ENCODE measurements at regions not wholly inside any gene's neighbourhood (a gene's known extent, or its start where the extent isn't known, plus 50 kb on each side); places are given as distances from the start of the nearest gene placed in this dataset.

GRCh38 chr9:78997296-78997695 is 574.5 kb upstream of the TLE4 start:
- intact Hi-C loops (cut with DNase I; ENCODE audit: low total_unique reads) = no loop called here
- Histone ChIP-seq H3K27ac (no peak overlapping the region), H3K4me1 (no peaks in the 10 kb centered on the region), H3K9me3 (no peaks in the 10 kb centered on the region), H3K36me3 (no peaks in the 10 kb centered on the region), H3K27me3 (no peaks in the 10 kb centered on the region), H3K4me3 (no peak overlapping the region)
- in situ Hi-C loops (cut with MboI; ENCODE audit: low sequenced_read_pairs in 4 of 4) = no loop called here
- DNase-seq (no peak), ATAC-seq (no peak)
- TF ChIP-seq CTCF (IDR thresholded peaks at IDR 0.05 in 4 of 5, conservative IDR thresholded peaks at IDR 0.05 in 1 of 5) (no peak), POLR2A (IDR thresholded peaks at IDR 0.05) (no peak)

DNA sequence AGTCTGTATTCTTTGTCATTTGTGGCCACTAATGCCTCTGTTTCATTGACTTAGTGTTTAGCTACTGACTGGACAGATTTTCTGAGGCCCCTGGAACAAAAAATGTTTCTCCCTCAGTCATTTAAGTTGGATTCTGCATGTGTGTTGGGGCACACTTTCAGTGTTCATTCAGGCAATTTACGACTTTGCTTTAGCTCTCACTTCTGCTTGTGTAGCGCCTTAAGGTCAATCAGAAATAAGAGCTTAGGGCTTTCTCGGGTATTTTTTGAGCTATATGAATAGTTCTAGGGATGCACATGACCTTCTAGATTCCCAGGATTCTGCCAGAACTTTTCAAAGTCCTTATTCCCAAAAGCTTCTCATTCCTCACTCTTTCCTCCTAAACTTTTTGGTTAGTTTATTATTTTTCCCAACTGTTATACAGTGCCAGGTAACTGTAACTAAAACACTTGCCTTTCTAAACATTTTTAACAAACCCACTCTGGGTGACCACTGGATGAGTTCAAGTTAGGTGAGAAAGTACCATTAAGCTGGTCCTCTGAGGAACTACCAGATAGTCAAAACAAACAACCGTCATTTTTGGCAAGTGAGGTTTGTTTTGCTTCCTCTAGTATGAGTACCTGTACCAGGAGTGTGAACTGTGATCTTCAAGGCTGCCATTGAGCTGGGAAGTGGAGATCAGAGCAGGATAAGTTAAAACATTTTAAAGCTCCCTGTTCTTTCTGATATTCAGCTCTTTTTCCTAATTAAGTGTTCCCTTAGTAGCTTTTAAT is 571.3 kb upstream of the TLE4 start:
- intact Hi-C loops (cut with DNase I; ENCODE audit: low total_unique reads) = no loop called here
- in situ Hi-C loops (cut with MboI; ENCODE audit: low sequenced_read_pairs in 4 of 4) = no loop called here
- no peak overlapping the region for H3K4me3 ChIP-seq
- no peak overlapping the region for H3K27ac ChIP-seq
- H3K9me3 ChIP-seq = no peaks in the 10 kb centered on the region
- DNase-seq (no peak), ATAC-seq (no peak)
- H3K4me1 ChIP-seq = no peaks in the 10 kb centered on the region
- no peak for TF ChIP-seq CTCF (IDR thresholded peaks at IDR 0.05 in 4 of 5, conservative IDR thresholded peaks at IDR 0.05 in 1 of 5)
- no peak for TF ChIP-seq POLR2A (IDR thresholded peaks at IDR 0.05)
- H3K27me3 ChIP-seq = no peaks in the 10 kb centered on the region
- no peaks in the 10 kb centered on the region for H3K36me3 ChIP-seq

GRCh38 chr9:79001012-79001411 is 570.8 kb upstream of the TLE4 start:
- ATAC-seq = no peak
- no peak for TF ChIP-seq POLR2A (IDR thresholded peaks at IDR 0.05)
- no peak for TF ChIP-seq CTCF (IDR thresholded peaks at IDR 0.05 in 4 of 5, conservative IDR thresholded peaks at IDR 0.05 in 1 of 5)
- in situ Hi-C loops (cut with MboI; ENCODE audit: low sequenced_read_pairs in 4 of 4) = no loop called here
- Histone ChIP-seq H3K36me3 (no peaks in the 10 kb centered on the region), H3K27me3 (no peaks in the 10 kb centered on the region), H3K27ac (no peak overlapping the region), H3K9me3 (no peaks in the 10 kb centered on the region), H3K4me1 (no peaks in the 10 kb centered on the region), H3K4me3 (no peak overlapping the region)
- no peak for DNase-seq
- intact Hi-C loops (cut with DNase I; ENCODE audit: low total_unique reads) = no loop called here

DNA sequence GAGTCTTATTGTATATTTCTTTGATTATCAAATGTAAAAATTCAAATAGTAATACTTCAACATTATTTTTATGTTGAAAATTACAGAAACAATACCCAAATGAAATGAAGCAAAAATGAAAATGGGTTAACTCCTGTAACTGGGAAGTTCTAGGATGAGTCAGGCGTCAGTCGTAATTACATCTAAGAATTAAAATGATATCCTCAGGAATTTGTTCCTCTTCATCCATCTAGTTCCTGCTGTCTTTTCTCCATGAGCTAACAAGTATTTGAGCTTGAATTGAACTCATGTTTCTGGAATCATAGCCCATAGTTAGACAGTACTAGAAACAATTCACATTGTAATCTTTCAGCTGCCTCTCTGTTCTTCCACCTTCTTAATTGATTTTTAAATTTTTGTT is 568.3 kb upstream of the TLE4 start:
- intact Hi-C loops (cut with DNase I; ENCODE audit: low total_unique reads) (no loop called here), in situ Hi-C loops (cut with MboI; ENCODE audit: low sequenced_read_pairs in 4 of 4) (no loop called here)
- Histone ChIP-seq H3K4me1 (no peaks in the 10 kb centered on the region), H3K9me3 (no peaks in the 10 kb centered on the region), H3K27ac (no peak overlapping the region), H3K27me3 (no peaks in the 10 kb centered on the region), H3K36me3 (no peaks in the 10 kb centered on the region), H3K4me3 (no peak overlapping the region)
- ATAC-seq (no peak), DNase-seq (no peak)
- no peak for TF ChIP-seq POLR2A (IDR thresholded peaks at IDR 0.05)
- TF ChIP-seq CTCF (IDR thresholded peaks at IDR 0.05 in 4 of 5, conservative IDR thresholded peaks at IDR 0.05 in 1 of 5) = no peak

DNA sequence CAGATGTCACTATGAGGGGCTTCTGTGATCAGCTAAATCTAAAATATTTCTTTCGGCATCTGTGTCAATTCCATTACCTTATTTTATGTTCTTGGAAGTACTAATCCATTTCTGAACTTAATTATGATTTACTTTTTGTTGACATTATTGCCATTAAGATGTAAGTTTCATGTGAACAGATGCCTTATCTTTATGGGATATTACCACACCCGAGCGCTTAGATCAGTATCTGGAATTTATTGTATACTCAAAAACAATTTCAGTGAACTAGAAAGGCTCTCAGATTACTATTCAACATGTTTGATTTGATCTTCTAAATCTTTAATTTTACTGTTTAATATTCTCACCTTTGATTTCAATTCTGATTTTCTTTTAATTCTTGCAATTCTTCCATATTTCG is 567.7 kb upstream of the TLE4 start:
- no peaks in the 10 kb centered on the region for H3K27me3 ChIP-seq
- DNase-seq = no peak
- ATAC-seq = no peak
- no peaks in the 10 kb centered on the region for H3K9me3 ChIP-seq
- H3K4me3 ChIP-seq = no peak overlapping the region
- in situ Hi-C loops (cut with MboI; ENCODE audit: low sequenced_read_pairs in 4 of 4) = no loop called here
- H3K4me1 ChIP-seq = no peaks in the 10 kb centered on the region
- no peak overlapping the region for H3K27ac ChIP-seq
- no peaks in the 10 kb centered on the region for H3K36me3 ChIP-seq
- no peak for TF ChIP-seq POLR2A (IDR thresholded peaks at IDR 0.05)
- TF ChIP-seq CTCF (IDR thresholded peaks at IDR 0.05 in 4 of 5, conservative IDR thresholded peaks at IDR 0.05 in 1 of 5) = no peak
- intact Hi-C loops (cut with DNase I; ENCODE audit: low total_unique reads) = no loop called here

Data from gastrocnemius medialis (tissue), 4 donors.